ENCODE measurements at regions not wholly inside any gene's neighbourhood (a gene's known extent, or its start where the extent isn't known, plus 50 kb on each side); places are given as distances from the start of the nearest gene placed in this dataset.

DNA sequence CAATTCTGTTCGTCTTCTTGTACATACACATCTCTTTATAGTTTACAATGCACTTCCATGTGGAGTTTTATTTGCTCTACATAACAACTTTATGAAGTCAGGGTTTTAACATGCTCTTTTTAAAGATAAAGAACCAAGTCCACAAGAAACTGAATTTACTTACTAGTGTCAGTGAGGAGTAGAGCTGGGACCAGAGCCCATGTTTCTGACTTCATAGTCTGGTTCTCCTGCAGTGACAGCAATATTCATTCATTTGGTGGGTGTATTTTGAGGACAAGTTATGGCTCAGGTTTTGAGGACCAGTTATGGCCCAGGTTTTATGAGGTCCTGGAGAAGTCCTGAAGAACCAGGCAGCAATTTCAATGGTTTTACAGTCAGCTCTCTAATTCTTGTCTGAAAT is 481.9 kb upstream of the TNC start:
- no peak for TF ChIP-seq RFX5 (IDR thresholded peaks at IDR 0.05)
- TF ChIP-seq, protein P1, sequence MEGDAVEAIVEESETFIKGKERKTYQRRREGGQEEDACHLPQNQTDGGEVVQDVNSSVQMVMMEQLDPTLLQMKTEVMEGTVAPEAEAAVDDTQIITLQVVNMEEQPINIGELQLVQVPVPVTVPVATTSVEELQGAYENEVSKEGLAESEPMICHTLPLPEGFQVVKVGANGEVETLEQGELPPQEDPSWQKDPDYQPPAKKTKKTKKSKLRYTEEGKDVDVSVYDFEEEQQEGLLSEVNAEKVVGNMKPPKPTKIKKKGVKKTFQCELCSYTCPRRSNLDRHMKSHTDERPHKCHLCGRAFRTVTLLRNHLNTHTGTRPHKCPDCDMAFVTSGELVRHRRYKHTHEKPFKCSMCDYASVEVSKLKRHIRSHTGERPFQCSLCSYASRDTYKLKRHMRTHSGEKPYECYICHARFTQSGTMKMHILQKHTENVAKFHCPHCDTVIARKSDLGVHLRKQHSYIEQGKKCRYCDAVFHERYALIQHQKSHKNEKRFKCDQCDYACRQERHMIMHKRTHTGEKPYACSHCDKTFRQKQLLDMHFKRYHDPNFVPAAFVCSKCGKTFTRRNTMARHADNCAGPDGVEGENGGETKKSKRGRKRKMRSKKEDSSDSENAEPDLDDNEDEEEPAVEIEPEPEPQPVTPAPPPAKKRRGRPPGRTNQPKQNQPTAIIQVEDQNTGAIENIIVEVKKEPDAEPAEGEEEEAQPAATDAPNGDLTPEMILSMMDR (IDR thresholded peaks at IDR 0.05): no peak
- TF ChIP-seq RAD21 (conservative IDR thresholded peaks at IDR 0.05 in 1 of 2, IDR thresholded peaks at IDR 0.05 in 1 of 2): no peak
- no peak for TF ChIP-seq POLR2A (IDR thresholded peaks at IDR 0.05; ENCODE audit: low read length)
- no peak for TF ChIP-seq JUNB (IDR thresholded peaks at IDR 0.05)
- TF ChIP-seq TFCP2L1 (CRISPR knock-in tag; IDR thresholded peaks at IDR 0.05): no peak
- TF ChIP-seq NFE2L2 (conservative IDR thresholded peaks at IDR 0.05; ENCODE audit: low read length): no peak
- no peak for TF ChIP-seq CBX2 (IDR thresholded peaks at IDR 0.05; ENCODE audit: borderline replicate concordance, low read depth)
